GM12878 (cell line): ENCODE measurements at regions not wholly inside any gene's neighbourhood (a gene's known extent, or its start where the extent isn't known, plus 50 kb on each side); places are given as distances from the start of the nearest gene placed in this dataset.

Experiments used
- ATAC-seq: fragments of 200-7000 bp; cut with Tn5 transposase; 3 replicates; pipeline ENCODE4 v1.9.1; 2020; ENCODE audit warnings: mild to moderate bottlenecking, moderate library complexity
- BruUV-seq: library from RNA; stranded (reverse); fragments of 400-500 nt; replicated peaks from 2 replicates; lab custom pipeline; 2021; lab: Mats Ljungman, UMichigan
- CTCF ChIA-PET: fragments of 300-600 bp; sonication (Branson Sonifier 250); formaldehyde crosslinking; extraction: SDS; loops from one replicate; lab custom pipeline; 2021; ENCODE audit warnings: inconsistent platforms; lab: Yijun Ruan, JAX
- POLR2A ChIA-PET: fragments of 350-600 bp; formaldehyde crosslinking; extraction: SDS; loops from one replicate; lab custom pipeline; 2021; ENCODE audit warnings: inconsistent platforms; lab: Charles Lee
- RAD21 ChIA-PET: fragments of 300-600 bp; sonication (Branson Sonifier 250); formaldehyde crosslinking; loops from one replicate; lab custom pipeline; 2023; ENCODE audit warnings: antibody characterized with exemption; ENCODE audit not compliant: unreplicated experiment; lab: Charles Lee
- SMC1A ChIA-PET: fragments of 300-600 bp; sonication (Branson Sonifier 250); formaldehyde crosslinking; loops from one replicate; lab custom pipeline; 2023; ENCODE audit not compliant: unreplicated experiment, uncharacterized antibody; lab: Charles Lee
- DNase-seq: peaks from one replicate; pipeline ENCODE4 v3.0.0-alpha.2; 2011; ENCODE audit warnings: low read depth, low spot score
- FAIRE-seq: peaks from 3 replicates; lab custom pipeline; 2011; peaks lifted over from hg19 to GRCh38; lab: Jason Lieb, UNC
- H2AFZ ChIP-seq: 2 replicates; pipeline ENCODE4 v1.6.0; 2011; ENCODE audit warnings: low read depth, low read length, control low read depth; ENCODE audit not compliant: control insufficient read depth
- H3K27ac ChIP-seq: 2 replicates; pipeline ENCODE4 v1.5.1; 2011; ENCODE audit warnings: control low read depth; ENCODE audit not compliant: control insufficient read depth, insufficient read depth
- H3K27me3 ChIP-seq, 2 experiments: replicated peaks in 1 of 2; 2 replicates each; pipeline versions ENCODE4 v1.6.0 to v1.6.1; 2011; ENCODE audit warnings: low read length in 1 of 2; ENCODE audit not compliant: control insufficient read depth in 2 of 2, insufficient read depth in 2 of 2
- H3K36me3 ChIP-seq, 2 experiments: 2 replicates each; pipeline ENCODE4 v1.5.1; 2011; ENCODE audit warnings: low read length in 1 of 2; ENCODE audit not compliant: control insufficient read depth in 2 of 2, insufficient read depth in 2 of 2
- H3K4me1 ChIP-seq: 2 replicates; pipeline ENCODE4 v1.6.1; 2011; ENCODE audit warnings: mild to moderate bottlenecking, low read length, moderate library complexity, mixed read lengths; ENCODE audit not compliant: control insufficient read depth, insufficient read depth
- H3K4me2 ChIP-seq: 2 replicates; pipeline ENCODE4 v1.6.0; 2011; ENCODE audit warnings: control low read depth; ENCODE audit not compliant: control insufficient read depth, insufficient read depth
- H3K4me3 ChIP-seq: fragments of 200-600 bp; sonication (generic); 2 replicates; pipeline ENCODE4 v1.5.1; 2016
- H3K79me2 ChIP-seq: 2 replicates; pipeline ENCODE4 v1.6.0; 2011; ENCODE audit warnings: low read length; ENCODE audit not compliant: control insufficient read depth, insufficient read depth
- H3K9ac ChIP-seq: 2 replicates; pipeline ENCODE4 v1.8.0; 2011; ENCODE audit warnings: low read length, control low read depth, mixed read lengths; ENCODE audit not compliant: control insufficient read depth, insufficient read depth
- H3K9me3 ChIP-seq: replicated peaks from 3 replicates; pipeline ENCODE4 v1.5.1; 2011; ENCODE audit warnings: mild to moderate bottlenecking, low read length; ENCODE audit not compliant: control insufficient read depth, insufficient read depth
- H4K20me1 ChIP-seq: 2 replicates; pipeline ENCODE4 v1.6.0; 2011; ENCODE audit not compliant: control insufficient read depth, insufficient read depth
- CREM ChIP-seq: IDR thresholded peaks from 2 replicates; pipeline ENCODE4 v1.6.1; 2014; ENCODE audit warnings: antibody characterized with exemption, low read depth
- HCFC1 ChIP-seq: fragments of 150-350 bp; IDR thresholded peaks from 2 replicates; pipeline ENCODE4 v1.6.1; 2014; ENCODE audit warnings: low read length
- MEF2A ChIP-seq: IDR thresholded peaks from 2 replicates; pipeline ENCODE4 v1.6.1; 2011; ENCODE audit warnings: low read depth, mild to moderate bottlenecking, low read length, moderate library complexity; ENCODE audit not compliant: insufficient read depth
- MTA2 ChIP-seq: fragments of 450-650 bp; IDR thresholded peaks from 2 replicates; pipeline ENCODE4 v1.6.1; 2016; ENCODE audit warnings: low read depth, mild to moderate bottlenecking, moderate library complexity
- NFXL1 ChIP-seq: fragments of 450-650 bp; IDR thresholded peaks from 2 replicates; pipeline ENCODE4 v1.6.1; 2017; ENCODE audit warnings: antibody characterized with exemption, mild to moderate bottlenecking, borderline replicate concordance
- SMAD1 ChIP-seq: fragments of 450-650 bp; IDR thresholded peaks from 2 replicates; pipeline ENCODE4 v1.6.1; 2018; ENCODE audit warnings: mild to moderate bottlenecking, low read depth; ENCODE audit not compliant: partially characterized antibody
- SPI1 ChIP-seq: IDR thresholded peaks from 2 replicates; pipeline ENCODE4 v1.6.1; 2011; ENCODE audit warnings: low read depth, mild to moderate bottlenecking, low read length, moderate library complexity, borderline replicate concordance; ENCODE audit not compliant: insufficient read depth
- WGBS: methylation state at CpG from one replicate; pipeline ENCODE4 v1.1.6; 2016; ENCODE audit warnings: low lambda C conversion rate; ENCODE audit not compliant: insufficient replicate concordance, insufficient coverage; ENCODE audit errors: missing lambda C conversion rate; 5-methylcytosine and 5-hydroxymethylcytosine counted together
- in situ Hi-C: fragments of 300-500 bp; cut with MboI; formaldehyde crosslinking; loops from 9 replicates; pipeline ENCODE4 v1.14.3; 2018; ENCODE audit warnings: mixed read lengths
- intact Hi-C: fragments of 100-400 bp; cut with micrococcal nuclease; formaldehyde crosslinking; loops from one replicate; pipeline ENCODE4 v1.14.2; 2022; ENCODE audit not compliant: unreplicated experiment

DNA sequence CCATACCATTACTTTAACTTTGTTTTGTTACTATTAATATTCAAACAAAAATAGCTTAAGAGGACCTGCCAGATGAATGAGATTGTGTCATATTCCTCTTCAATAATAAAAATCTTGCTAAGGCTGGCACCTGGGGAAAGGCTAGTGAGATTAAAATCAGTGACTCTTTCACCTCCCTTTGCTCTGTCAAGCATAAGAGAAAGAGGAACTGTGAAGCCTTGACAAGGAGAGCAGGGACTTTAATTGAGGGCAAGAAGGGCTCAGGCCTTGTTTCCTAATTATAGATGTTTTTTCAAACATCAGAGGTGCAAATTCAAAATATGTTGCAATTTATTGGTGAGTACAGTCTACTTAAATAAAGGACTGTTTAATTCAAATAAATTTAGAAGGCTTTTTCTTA lies 91.7 kb downstream of the SPATA31D1 start:
- no peak for TF ChIP-seq SMAD1
- TF ChIP-seq SPI1 = peak; percentile 52; the same call in 1 of the 2 replicates
- no peak for TF ChIP-seq NFXL1
- peak; percentile 45 for TF ChIP-seq MTA2
- TF ChIP-seq MEF2A = no peak
- TF ChIP-seq CREM = no peak
- ChIA-PET CTCF (no interaction called here), POLR2A (interaction anchor here (0.5 kb wide), 1 partner anchor 1328 kb away, joined by 4 read pairs; no protein-coding TSS in a partner anchor), RAD21 (no interaction called here), SMC1A (no interaction called here)
- Histone ChIP-seq H4K20me1 (no peaks in the 10 kb centered on the region), H3K4me3 (no peak overlapping the region), H3K27ac (no peak overlapping the region), H3K9me3 (no peaks in the 10 kb centered on the region), H3K9ac (no peak overlapping the region), H3K27me3 (no peaks in the 10 kb centered on the region), H3K36me3 (no peaks in the 10 kb centered on the region), H2AFZ (no peak overlapping the region), H3K4me1 (no peaks in the 10 kb centered on the region), H3K79me2 (no peaks in the 10 kb centered on the region), H3K4me2 (no peak overlapping the region)
- ATAC-seq (no peak), DNase-seq (no peak), FAIRE-seq (no peak)
- intact Hi-C loops (no loop called here), in situ Hi-C loops (no loop called here)
- BruUV-seq = no TSS peak

DNA sequence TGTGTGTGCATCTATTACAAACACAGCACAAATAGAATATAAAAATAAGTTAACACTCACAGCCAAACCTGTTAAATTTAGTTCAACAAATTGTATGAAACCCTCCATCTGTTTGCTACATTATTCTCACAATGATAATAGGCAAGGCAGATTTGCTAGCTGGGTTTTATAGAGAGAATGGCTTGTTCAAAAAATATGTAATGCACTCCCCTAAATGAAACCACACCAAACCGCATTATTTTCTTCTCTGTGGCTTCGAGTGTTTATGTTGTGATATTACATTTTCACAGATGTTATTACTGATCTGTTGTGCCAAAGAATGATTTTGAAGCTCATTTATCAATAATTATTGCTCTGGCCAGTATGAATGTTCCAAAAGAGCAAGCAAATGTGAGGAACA lies 92.9 kb downstream of the SPATA31D1 start:
- H3K36me3 ChIP-seq = no peaks in the 10 kb centered on the region
- no peaks in the 10 kb centered on the region for H3K27me3 ChIP-seq
- BruUV-seq = no TSS peak
- ChIA-PET CTCF (no interaction called here), SMC1A (interaction anchor here (1.4 to 1.7 kb wide), 2 partner anchors 9 to 12 kb away, joined by 6 to 8 read pairs; no protein-coding TSS in a partner anchor), POLR2A (interaction anchor here (1.2 kb wide), 1 partner anchor 9 kb away, joined by 3 read pairs; no protein-coding TSS in a partner anchor), RAD21 (interaction anchor here (1.6 kb wide), 1 partner anchor 9 kb away, joined by 5 read pairs; no protein-coding TSS in a partner anchor)
- ATAC-seq = no peak
- in situ Hi-C loops = no loop called here
- no peak overlapping the region for H3K9ac ChIP-seq
- no peaks in the 10 kb centered on the region for H3K9me3 ChIP-seq
- DNase-seq = no peak
- TF ChIP-seq HCFC1 = no peak
- no peak overlapping the region for H3K27ac ChIP-seq
- H3K79me2 ChIP-seq = no peaks in the 10 kb centered on the region
- no peak overlapping the region for H3K4me3 ChIP-seq
- H3K4me1 ChIP-seq = no peaks in the 10 kb centered on the region
- H2AFZ ChIP-seq = no peak overlapping the region
- no peak for FAIRE-seq
- H4K20me1 ChIP-seq = no peaks in the 10 kb centered on the region
- H3K4me2 ChIP-seq = no peak overlapping the region
- 46% methylated on average over 2 of the region's 2 CpGs for WGBS
- intact Hi-C loops = no loop called here
